ENCODE measurements at regions not wholly inside any gene's neighbourhood (a gene's known extent, or its start where the extent isn't known, plus 50 kb on each side); places are given as distances from the start of the nearest gene placed in this dataset.

GRCh38 chr1:163872067-163872466 lies 550.3 kb downstream of the NUF2 start:
- ChIA-PET POLR2A (no interaction called here), RAD21 (ENCODE audit: unreplicated experiment) (no interaction called here), CTCF (no interaction called here), SMC1A (ENCODE audit: uncharacterized antibody, unreplicated experiment) (no interaction called here)
- Histone ChIP-seq H3K4me3 (no peak overlapping the region), H3K4me2 (ENCODE audit: control insufficient read depth, insufficient read depth) (no peak overlapping the region), H3K79me2 (ENCODE audit: control insufficient read depth, insufficient read depth, low read length) (no peaks in the 10 kb centered on the region), H3K4me1 (ENCODE audit: control insufficient read depth, insufficient read depth, low read length) (no peaks in the 10 kb centered on the region), H3K9ac (ENCODE audit: control insufficient read depth, insufficient read depth, low read length) (no peak overlapping the region), H3K9me3 (replicated peaks; ENCODE audit: control insufficient read depth, insufficient read depth, low read length) (no peaks in the 10 kb centered on the region), H3K36me3 (ENCODE audit: control insufficient read depth in 2 of 2, insufficient read depth in 2 of 2, low read length in 1 of 2) (no peaks in the 10 kb centered on the region), H4K20me1 (ENCODE audit: control insufficient read depth, insufficient read depth) (no peaks in the 10 kb centered on the region), H3K27me3 (replicated peaks in 1 of 2; ENCODE audit: control insufficient read depth in 2 of 2, insufficient read depth in 2 of 2, low read length in 1 of 2) (no peaks in the 10 kb centered on the region), H3K27ac (ENCODE audit: control insufficient read depth, insufficient read depth) (no peak overlapping the region), H2AFZ (ENCODE audit: control insufficient read depth, low read depth, low read length) (no peak overlapping the region)
- in situ Hi-C loops (cut with MboI), result no loop called here
- WGBS (ENCODE audit: insufficient coverage, insufficient replicate concordance, low lambda C conversion rate, missing lambda C conversion rate), result 8% methylated on average over 4 of the region's 4 CpGs
- no peak for DNase-seq (ENCODE audit: low read depth, low spot score)
- intact Hi-C loops (cut with micrococcal nuclease; ENCODE audit: unreplicated experiment), result loop anchor here (10.0 kb wide), 1 partner anchor 1213 kb away; no protein-coding TSS in a partner anchor
- BruUV-seq (replicated peaks), result no TSS peak
- no peak for ATAC-seq
- FAIRE-seq, result no peak
- TF ChIP-seq, protein P1, sequence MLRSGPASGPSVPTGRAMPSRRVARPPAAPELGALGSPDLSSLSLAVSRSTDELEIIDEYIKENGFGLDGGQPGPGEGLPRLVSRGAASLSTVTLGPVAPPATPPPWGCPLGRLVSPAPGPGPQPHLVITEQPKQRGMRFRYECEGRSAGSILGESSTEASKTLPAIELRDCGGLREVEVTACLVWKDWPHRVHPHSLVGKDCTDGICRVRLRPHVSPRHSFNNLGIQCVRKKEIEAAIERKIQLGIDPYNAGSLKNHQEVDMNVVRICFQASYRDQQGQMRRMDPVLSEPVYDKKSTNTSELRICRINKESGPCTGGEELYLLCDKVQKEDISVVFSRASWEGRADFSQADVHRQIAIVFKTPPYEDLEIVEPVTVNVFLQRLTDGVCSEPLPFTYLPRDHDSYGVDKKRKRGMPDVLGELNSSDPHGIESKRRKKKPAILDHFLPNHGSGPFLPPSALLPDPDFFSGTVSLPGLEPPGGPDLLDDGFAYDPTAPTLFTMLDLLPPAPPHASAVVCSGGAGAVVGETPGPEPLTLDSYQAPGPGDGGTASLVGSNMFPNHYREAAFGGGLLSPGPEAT (IDR thresholded peaks at IDR 0.05; ENCODE audit: low read depth), result no peak
- no peak for TF ChIP-seq POU2F2 (IDR thresholded peaks at IDR 0.05; ENCODE audit: borderline replicate concordance, low read depth, low read length)
- no peak for TF ChIP-seq EZH2 (IDR thresholded peaks at IDR 0.05; ENCODE audit: borderline replicate concordance, control insufficient read depth, low read depth, low read length)
- TF ChIP-seq YY1 (IDR thresholded peaks at IDR 0.05; ENCODE audit: low read depth, low read length), result no peak
- TF ChIP-seq IKZF2 (IDR thresholded peaks at IDR 0.05), result no peak
- no peak for TF ChIP-seq LARP7 (IDR thresholded peaks at IDR 0.05)
- TF ChIP-seq RFX5 (IDR thresholded peaks at IDR 0.05; ENCODE audit: low read depth, low read length), result no peak
- no peak for TF ChIP-seq MYC (IDR thresholded peaks at IDR 0.05; ENCODE audit: insufficient read depth, insufficient read length, insufficient replicate concordance, low read length, severe bottlenecking)
- TF ChIP-seq BCL11A (IDR thresholded peaks at IDR 0.05; ENCODE audit: low read depth, low read length), result no peak
- no peak for TF ChIP-seq BACH1 (IDR thresholded peaks at IDR 0.05; ENCODE audit: borderline replicate concordance)
- TF ChIP-seq CUX1 (IDR thresholded peaks at IDR 0.05; ENCODE audit: insufficient replicate concordance, low read depth, low read length), result no peak
- TF ChIP-seq ZNF217 (IDR thresholded peaks at IDR 0.05), result no peak
